Prostate gland (tissue), 2 donors: ENCODE measurements at regions not wholly inside any gene's neighbourhood (a gene's known extent, or its start where the extent isn't known, plus 50 kb on each side); places are given as distances from the start of the nearest gene placed in this dataset.

ENCODE experiments used
- CTCF ChIP-seq, 4 experiments: fragments of 200-600 bp in 2 of 4; fragments of 450-650 bp in 2 of 4; sonication (generic) in 2 of 4; IDR thresholded peaks; 1 replicate in 3 of 4; 2 replicates in 1 of 4; pipeline ENCODE4 v1.5.1; 2016 to 2019; ENCODE audit warnings: antibody characterized with exemption in 4 of 4, mild to moderate bottlenecking in 2 of 4, moderate library complexity in 2 of 4
- POLR2A ChIP-seq: fragments of 450-650 bp; IDR thresholded peaks from one replicate; pipeline ENCODE4 v1.6.1; 2016; ENCODE audit warnings: antibody characterized with exemption, mild to moderate bottlenecking

GRCh38 chr16:20147091-20147490 lies 73.4 kb upstream of the GPR139 start:
- no peak for TF ChIP-seq CTCF (IDR thresholded peaks at IDR 0.05)
- no peak for TF ChIP-seq POLR2A
